Panc1 (cell line): ENCODE measurements at regions not wholly inside any gene's neighbourhood (a gene's known extent, or its start where the extent isn't known, plus 50 kb on each side); places are given as distances from the start of the nearest gene placed in this dataset.

Experiments used
- ATAC-seq: fragments of 200-7000 bp; cut with Tn5 transposase; 2 replicates; pipeline ENCODE4 v1.9.1; 2020; ENCODE audit warnings: mild to moderate bottlenecking, moderate library complexity
- BruUV-seq: library from RNA; stranded (reverse); fragments of 400-500 nt; replicated peaks from 2 replicates; lab custom pipeline; 2021; lab: Mats Ljungman, UMichigan
- CTCF ChIA-PET: fragments of 300-600 bp; sonication (Branson Sonifier 250); formaldehyde crosslinking; loops from one replicate; lab custom pipeline; 2022; ENCODE audit warnings: antibody characterized with exemption; lab: Charles Lee
- POLR2A ChIA-PET: fragments of 300-600 bp; sonication (Branson Sonifier 250); formaldehyde crosslinking; loops from one replicate; lab custom pipeline; 2022; ENCODE audit warnings: antibody characterized with exemption; lab: Charles Lee
- DNase-seq: peaks from one replicate; pipeline ENCODE4 v3.0.0-alpha.2; 2010; ENCODE audit warnings: low read depth, low spot score
- H3K27ac ChIP-seq: 2 replicates; pipeline ENCODE4 v1.5.1; 2011; ENCODE audit warnings: mild to moderate bottlenecking, low read length, inconsistent platforms
- H3K27me3 ChIP-seq: fragments of 200-500 bp; sonication (Bioruptor generic); 2 replicates; pipeline ENCODE4 v1.6.0; 2014; ENCODE audit warnings: low read length, inconsistent platforms; ENCODE audit not compliant: control insufficient read depth, insufficient read depth
- H3K36me3 ChIP-seq: fragments of 200-500 bp; sonication (Bioruptor generic); 2 replicates; pipeline ENCODE4 v1.5.1; 2014; ENCODE audit warnings: inconsistent platforms, mild to moderate bottlenecking, low read length, moderate library complexity; ENCODE audit not compliant: control insufficient read depth, insufficient read depth
- H3K4me1 ChIP-seq: 2 replicates; pipeline ENCODE4 v1.5.1; 2011; ENCODE audit warnings: inconsistent platforms, mild to moderate bottlenecking, low read length, moderate library complexity; ENCODE audit not compliant: control insufficient read depth, insufficient read depth
- H3K4me3 ChIP-seq, 2 experiments: 2 replicates each; pipeline ENCODE4 v1.5.1; 2011 to 2012; ENCODE audit warnings: low read depth in 2 of 2, low read length in 2 of 2, mild to moderate bottlenecking in 2 of 2, inconsistent platforms in 1 of 2, moderate library complexity in 1 of 2
- H3K9me3 ChIP-seq: fragments of 200-500 bp; sonication (Bioruptor generic); 2 replicates; pipeline ENCODE4 v1.5.1; 2014; ENCODE audit warnings: low read depth, mild to moderate bottlenecking, inconsistent platforms, low read length, moderate library complexity; ENCODE audit not compliant: control insufficient read depth, insufficient read depth
- CTCF ChIP-seq: fragments of 450-650 bp; IDR thresholded peaks from 2 replicates; pipeline ENCODE4 v1.5.1; 2017; ENCODE audit warnings: mild to moderate bottlenecking
- POLR2AphosphoS5 ChIP-seq: IDR thresholded peaks from 2 replicates; pipeline ENCODE4 v1.6.1; 2012; ENCODE audit warnings: mild to moderate bottlenecking, low read depth, low read length, moderate library complexity
- REST ChIP-seq, 2 experiments: IDR thresholded peaks; 2 replicates each; pipeline ENCODE4 v1.6.1; 2011 to 2012; ENCODE audit warnings: low read depth in 2 of 2, control low read depth in 1 of 2, low read length in 1 of 2, mild to moderate bottlenecking in 1 of 2, moderate library complexity in 1 of 2; ENCODE audit not compliant: insufficient read depth in 1 of 2
- SIN3A ChIP-seq: IDR thresholded peaks from 2 replicates; pipeline ENCODE4 v1.6.1; 2012; ENCODE audit warnings: low read depth, mild to moderate bottlenecking, low read length, moderate library complexity, borderline replicate concordance; ENCODE audit not compliant: insufficient read depth
- TCF7L2 ChIP-seq: IDR thresholded peaks from 2 replicates; pipeline ENCODE4 v1.6.1; 2011; ENCODE audit warnings: mild to moderate bottlenecking, low read depth, low read length, inconsistent platforms
- in situ Hi-C: cut with HindIII; loops from 2 replicates; pipeline ENCODE4 v1.10.0; 2016; ENCODE audit warnings: low sequenced_read_pairs, low pct_unique_long_range_greater_than_20kb
- intact Hi-C: fragments of 100-400 bp; cut with micrococcal nuclease; formaldehyde crosslinking; loops from one replicate; pipeline ENCODE4 v1.10.0; 2022; ENCODE audit not compliant: unreplicated experiment

GRCh38 chr20:40584130-40584809 is 104.8 kb downstream of the MAFB start:
- Histone ChIP-seq H3K9me3 (no peaks in the 10 kb centered on the region), H3K27me3 (no peaks in the 10 kb centered on the region), H3K4me1 (no peaks in the 10 kb centered on the region), H3K36me3 (no peaks in the 10 kb centered on the region), H3K4me3 (no peak overlapping the region), H3K27ac (no peak overlapping the region)
- in situ Hi-C loops: no loop called here
- no TSS peak for BruUV-seq
- ChIA-PET POLR2A (no interaction called here), CTCF (no interaction called here)
- intact Hi-C loops: no loop called here
- no peak for DNase-seq
- no peak for ATAC-seq
- no peak for TF ChIP-seq TCF7L2
- no peak for TF ChIP-seq CTCF
- no peak for TF ChIP-seq SIN3A
- TF ChIP-seq REST (IDR thresholded peaks at IDR 0.05; ENCODE audit: insufficient read depth in 1 of 2, low read depth in 2 of 2, low read length in 1 of 2): no peak
- no peak for TF ChIP-seq POLR2AphosphoS5

- DNase-seq (no peak), ATAC-seq (no peak)
- no peak overlapping the region for H3K4me3 ChIP-seq
- ChIA-PET POLR2A (no interaction called here), CTCF (no interaction called here)
- H3K9me3 ChIP-seq: no peaks in the 10 kb centered on the region
- H3K4me1 ChIP-seq: no peaks in the 10 kb centered on the region
- TF ChIP-seq SIN3A (no peak), CTCF (no peak), REST (IDR thresholded peaks at IDR 0.05; ENCODE audit: insufficient read depth in 1 of 2, low read depth in 2 of 2, low read length in 1 of 2) (no peak), TCF7L2 (no peak), POLR2AphosphoS5 (no peak)
- in situ Hi-C loops: no loop called here
- BruUV-seq: no TSS peak
- H3K36me3 ChIP-seq: no peaks in the 10 kb centered on the region
- no peak overlapping the region for H3K27ac ChIP-seq
- intact Hi-C loops: no loop called here
- H3K27me3 ChIP-seq: no peaks in the 10 kb centered on the region
These were observed 105.4 kb downstream of the MAFB start for GRCh38 chr20:40583636-40584035.
